ENCODE measurements at regions not wholly inside any gene's neighbourhood (a gene's known extent, or its start where the extent isn't known, plus 50 kb on each side); places are given as distances from the start of the nearest gene placed in this dataset.

GRCh38 chrX:46216406-46216805 is 328.8 kb downstream of the ZNF674 start:
- TF ChIP-seq POLR2AphosphoS5 (IDR thresholded peaks at IDR 0.05) (no peak), CTCF (IDR thresholded peaks at IDR 0.05) (no peak), POLR2A (IDR thresholded peaks at IDR 0.05) (no peak), EP300 (IDR thresholded peaks at IDR 0.05) (no peak)
